Esophagus muscularis mucosa (tissue), 4 donors: ENCODE measurements at regions not wholly inside any gene's neighbourhood (a gene's known extent, or its start where the extent isn't known, plus 50 kb on each side); places are given as distances from the start of the nearest gene placed in this dataset.

ENCODE experiments used
- CTCF ChIP-seq, 3 experiments: fragments of 200-600 bp in 2 of 3; fragments of 450-650 bp in 1 of 3; sonication (generic) in 2 of 3; IDR thresholded peaks; one replicate each; pipeline ENCODE4 v1.5.1; 2017 to 2019; ENCODE audit warnings: antibody characterized with exemption in 3 of 3, mild to moderate bottlenecking in 2 of 3, moderate library complexity in 1 of 3
- EP300 ChIP-seq: sonication (generic); formaldehyde crosslinking; IDR thresholded peaks from one replicate; pipeline ENCODE4 v1.6.1; 2017; ENCODE audit warnings: antibody characterized with exemption
- POLR2A ChIP-seq: fragments of 450-650 bp; IDR thresholded peaks from one replicate; pipeline ENCODE4 v1.6.1; 2017; ENCODE audit warnings: antibody characterized with exemption, moderate library complexity, mild to moderate bottlenecking, low read depth
- POLR2AphosphoS5 ChIP-seq, 2 donors: sonication (generic); formaldehyde crosslinking; IDR thresholded peaks; one replicate each; pipeline ENCODE4 v1.6.1; 2017; ENCODE audit warnings: antibody characterized with exemption in 2 of 2

GRCh38 chr2:18903750-18904149, 314.4 kb upstream of the NT5C1B start:
- no peak for TF ChIP-seq POLR2AphosphoS5 (IDR thresholded peaks at IDR 0.05)
- TF ChIP-seq CTCF (IDR thresholded peaks at IDR 0.05) = no peak
- no peak for TF ChIP-seq POLR2A
- TF ChIP-seq EP300 = no peak
